ENCODE measurements at regions not wholly inside any gene's neighbourhood (a gene's known extent, or its start where the extent isn't known, plus 50 kb on each side); places are given as distances from the start of the nearest gene placed in this dataset.

GRCh38 chr6:14671261-14671681 is 553.7 kb downstream of the CD83 start:
- H3K14ac ChIP-seq (ENCODE audit: insufficient read depth, low read length): no peak overlapping the region
- H3K4me1 ChIP-seq (ENCODE audit: insufficient read depth, low read length): no peaks in the 10 kb centered on the region
- H3K56ac ChIP-seq (ENCODE audit: insufficient read length, low read depth, low read length): no peak overlapping the region
- H3K4me3 Mint-ChIP-seq: no peak overlapping the region; a peak in 1 of 5 replicates
- H3K4me1 Mint-ChIP-seq: peaks cover 0 to 4% of the 10 kb centered on the region in 2 experiments; a peak in 1 of 4 replicates
- H2AFZ ChIP-seq (ENCODE audit: low read length): no peak overlapping the region
- H3T11ph ChIP-seq (ENCODE audit: low read length): no peak overlapping the region
- H3K4me2 ChIP-seq (ENCODE audit: insufficient read depth, insufficient read length, low read length): no peak overlapping the region
- no peaks in the 10 kb centered on the region for H3K79me1 ChIP-seq (ENCODE audit: insufficient read depth, low read depth, low read length, poor library complexity, severe bottlenecking)
- no peaks in the 10 kb centered on the region; a peak in 1 of 7 replicates for H3K36me3 Mint-ChIP-seq (ENCODE audit: insufficient read depth in 1 of 3, low read depth in 3 of 3)
- no peaks in the 10 kb centered on the region for H4K20me1 ChIP-seq (ENCODE audit: control insufficient read depth, insufficient read depth, insufficient read length)
- H2BK20ac ChIP-seq (ENCODE audit: low read depth, low read length, poor library complexity, severe bottlenecking): no peak overlapping the region
- no peak for DNase-seq
- no peak overlapping the region for H3K18ac ChIP-seq (ENCODE audit: insufficient read length, low read depth, low read length)
- H3K9me3 ChIP-seq (ENCODE audit: control insufficient read depth, low read depth, low read length): no peaks in the 10 kb centered on the region
- H3K9ac ChIP-seq (ENCODE audit: extremely low read depth, insufficient read length, low read length): no peak overlapping the region
- H4K8ac ChIP-seq (replicated peaks; ENCODE audit: insufficient read length, low read depth, low read length): no peak overlapping the region
- H3K23me2 ChIP-seq (ENCODE audit: insufficient read length, low read depth, low read length, poor library complexity, severe bottlenecking): no peaks in the 10 kb centered on the region
- no peaks in the 10 kb centered on the region for H3K27me3 ChIP-seq (ENCODE audit: insufficient read depth, low read length)
- no peaks in the 10 kb centered on the region for H3K79me2 ChIP-seq (ENCODE audit: insufficient read depth, low read length)
- H3K4ac ChIP-seq (ENCODE audit: low read depth, low read length): no peak overlapping the region
- no peak overlapping the region for H2AK5ac ChIP-seq (ENCODE audit: insufficient read length, low read length)
- no peaks in the 10 kb centered on the region for H3K27me3 Mint-ChIP-seq (ENCODE audit: low read depth)
- no peak overlapping the region for H2BK5ac ChIP-seq (ENCODE audit: insufficient read length, low read length)
- H2BK15ac ChIP-seq (ENCODE audit: low read depth, low read length): no peak overlapping the region
- H4K5ac ChIP-seq (ENCODE audit: insufficient read length, low read depth, low read length): no peak overlapping the region
- H3K9me3 Mint-ChIP-seq: no peaks in the 10 kb centered on the region
- H2BK120ac ChIP-seq (ENCODE audit: low read depth, low read length, poor library complexity, severe bottlenecking): no peak overlapping the region
- TF ChIP-seq, protein P1, sequence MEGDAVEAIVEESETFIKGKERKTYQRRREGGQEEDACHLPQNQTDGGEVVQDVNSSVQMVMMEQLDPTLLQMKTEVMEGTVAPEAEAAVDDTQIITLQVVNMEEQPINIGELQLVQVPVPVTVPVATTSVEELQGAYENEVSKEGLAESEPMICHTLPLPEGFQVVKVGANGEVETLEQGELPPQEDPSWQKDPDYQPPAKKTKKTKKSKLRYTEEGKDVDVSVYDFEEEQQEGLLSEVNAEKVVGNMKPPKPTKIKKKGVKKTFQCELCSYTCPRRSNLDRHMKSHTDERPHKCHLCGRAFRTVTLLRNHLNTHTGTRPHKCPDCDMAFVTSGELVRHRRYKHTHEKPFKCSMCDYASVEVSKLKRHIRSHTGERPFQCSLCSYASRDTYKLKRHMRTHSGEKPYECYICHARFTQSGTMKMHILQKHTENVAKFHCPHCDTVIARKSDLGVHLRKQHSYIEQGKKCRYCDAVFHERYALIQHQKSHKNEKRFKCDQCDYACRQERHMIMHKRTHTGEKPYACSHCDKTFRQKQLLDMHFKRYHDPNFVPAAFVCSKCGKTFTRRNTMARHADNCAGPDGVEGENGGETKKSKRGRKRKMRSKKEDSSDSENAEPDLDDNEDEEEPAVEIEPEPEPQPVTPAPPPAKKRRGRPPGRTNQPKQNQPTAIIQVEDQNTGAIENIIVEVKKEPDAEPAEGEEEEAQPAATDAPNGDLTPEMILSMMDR (conservative IDR thresholded peaks at IDR 0.05): no peak
- no peak overlapping the region for H3K27ac Mint-ChIP-seq
- H3K23ac ChIP-seq (ENCODE audit: insufficient read length, low read depth, low read length): no peak overlapping the region
- H3K27ac ChIP-seq (ENCODE audit: insufficient read length, low read depth, low read length): no peak overlapping the region
- H2BK12ac ChIP-seq (ENCODE audit: insufficient read length, low read depth, low read length): no peak overlapping the region
- H4K91ac ChIP-seq (ENCODE audit: insufficient read length, low read depth, low read length): no peak overlapping the region
- no CpG with 5 or more reads among the region's 1 CpG for WGBS (ENCODE audit: extremely low coverage, insufficient read length, low lambda C conversion rate)
